ENCODE measurements at regions not wholly inside any gene's neighbourhood (a gene's known extent, or its start where the extent isn't known, plus 50 kb on each side); places are given as distances from the start of the nearest gene placed in this dataset.

- Mint-ChIP-seq H3K4me3 (ENCODE audit: unreplicated experiment) (no peak overlapping the region), H3K27me3 (ENCODE audit: unreplicated experiment) (no peaks in the 10 kb centered on the region), H3K36me3 (ENCODE audit: unreplicated experiment) (no peaks in the 10 kb centered on the region), H3K9me3 (ENCODE audit: unreplicated experiment) (no peaks in the 10 kb centered on the region), H3K27ac (ENCODE audit: unreplicated experiment) (no peak overlapping the region), H3K4me1 (ENCODE audit: unreplicated experiment) (no peaks in the 10 kb centered on the region)
- no peak for DNase-seq (ENCODE audit: extremely low spot score, unreplicated experiment)
- TF ChIP-seq CTCF (IDR thresholded peaks at IDR 0.05): no peak
These were observed 929.8 kb downstream of the GALC start for GRCh38 chr14:87063181-87063580.

- no peak for TF ChIP-seq CTCF (IDR thresholded peaks at IDR 0.05)
- Mint-ChIP-seq H3K27me3 (ENCODE audit: unreplicated experiment) (no peaks in the 10 kb centered on the region), H3K36me3 (ENCODE audit: unreplicated experiment) (no peaks in the 10 kb centered on the region), H3K9me3 (ENCODE audit: unreplicated experiment) (no peaks in the 10 kb centered on the region), H3K4me3 (ENCODE audit: unreplicated experiment) (no peak overlapping the region), H3K27ac (ENCODE audit: unreplicated experiment) (no peak overlapping the region), H3K4me1 (ENCODE audit: unreplicated experiment) (no peaks in the 10 kb centered on the region)
- no peak for DNase-seq (ENCODE audit: extremely low spot score, unreplicated experiment)
These were observed 932.6 kb downstream of the GALC start for GRCh38 chr14:87060405-87060804.

- H3K36me3 Mint-ChIP-seq (ENCODE audit: unreplicated experiment): no peaks in the 10 kb centered on the region
- no peak for DNase-seq (ENCODE audit: extremely low spot score, unreplicated experiment)
These were observed 933.7 kb downstream of the GALC start for GRCh38 chr14:87059060-87059839.

GRCh38 chr14:87055007-87055406, 938.0 kb downstream of the GALC start:
- H3K27me3 Mint-ChIP-seq (ENCODE audit: unreplicated experiment): no peaks in the 10 kb centered on the region
- DNase-seq (ENCODE audit: extremely low spot score, unreplicated experiment): no peak
- TF ChIP-seq CTCF (IDR thresholded peaks at IDR 0.05): no peak
- H3K36me3 Mint-ChIP-seq (ENCODE audit: unreplicated experiment): no peaks in the 10 kb centered on the region
- H3K4me3 Mint-ChIP-seq (ENCODE audit: unreplicated experiment): no peak overlapping the region
- H3K27ac Mint-ChIP-seq (ENCODE audit: unreplicated experiment): no peak overlapping the region
- H3K9me3 Mint-ChIP-seq (ENCODE audit: unreplicated experiment): no peaks in the 10 kb centered on the region
- no peaks in the 10 kb centered on the region for H3K4me1 Mint-ChIP-seq (ENCODE audit: unreplicated experiment)

More at GRCh38 chr14:87059060-87059839, 933.7 kb downstream of the GALC start:
- TF ChIP-seq CTCF (IDR thresholded peaks at IDR 0.05): no peak
- no peaks in the 10 kb centered on the region for H3K27me3 Mint-ChIP-seq (ENCODE audit: unreplicated experiment)
- H3K9me3 Mint-ChIP-seq (ENCODE audit: unreplicated experiment): no peaks in the 10 kb centered on the region
- no peak overlapping the region for H3K27ac Mint-ChIP-seq (ENCODE audit: unreplicated experiment)
- no peak overlapping the region for H3K4me3 Mint-ChIP-seq (ENCODE audit: unreplicated experiment)
- no peaks in the 10 kb centered on the region for H3K4me1 Mint-ChIP-seq (ENCODE audit: unreplicated experiment)

- DNase-seq (ENCODE audit: extremely low spot score, unreplicated experiment): no peak
- Mint-ChIP-seq H3K9me3 (ENCODE audit: unreplicated experiment) (no peaks in the 10 kb centered on the region), H3K4me3 (ENCODE audit: unreplicated experiment) (no peak overlapping the region), H3K27ac (ENCODE audit: unreplicated experiment) (no peak overlapping the region), H3K4me1 (ENCODE audit: unreplicated experiment) (no peaks in the 10 kb centered on the region), H3K36me3 (ENCODE audit: unreplicated experiment) (no peaks in the 10 kb centered on the region), H3K27me3 (ENCODE audit: unreplicated experiment) (no peaks in the 10 kb centered on the region)
- no peak for TF ChIP-seq CTCF (IDR thresholded peaks at IDR 0.05)
These were observed 940.2 kb downstream of the GALC start for GRCh38 chr14:87052646-87053225.

Measured in osteocyte (in vitro differentiated cells).